GM21717 (cell line): ENCODE measurements at regions not wholly inside any gene's neighbourhood (a gene's known extent, or its start where the extent isn't known, plus 50 kb on each side); places are given as distances from the start of the nearest gene placed in this dataset.

Experiments
- ATAC-seq: cut with Tn5 transposase; IDR thresholded peaks from one replicate; pipeline ENCODE4 v1.9.1; 2021; ENCODE audit warnings: mild to moderate bottlenecking, moderate library complexity; ENCODE audit not compliant: unreplicated experiment

- no peak for ATAC-seq
Measured at GRCh38 chr10:78952686-78953085, 116.1 kb upstream of the ZMIZ1 start.

GRCh38 chr10:78953113-78953798 is 115.5 kb upstream of the ZMIZ1 start:
- ATAC-seq = no peak

GRCh38 chr10:78953799-78954297 is 114.9 kb upstream of the ZMIZ1 start:
- no peak for ATAC-seq

GRCh38 chr10:78954689-78955088 is 114.1 kb upstream of the ZMIZ1 start:
- ATAC-seq = no peak

- no peak for ATAC-seq
Measured at GRCh38 chr10:78955206-78955605, 113.6 kb upstream of the ZMIZ1 start.

- no peak for ATAC-seq
Measured at GRCh38 chr10:78956391-78956790, 112.4 kb upstream of the ZMIZ1 start.

GRCh38 chr10:78957471-78958039 is 111.2 kb upstream of the ZMIZ1 start:
- ATAC-seq = no peak

GRCh38 chr10:78959217-78959923 is 109.4 kb upstream of the ZMIZ1 start:
- no peak for ATAC-seq

- no peak for ATAC-seq
Measured at GRCh38 chr10:78959924-78960285, 108.9 kb upstream of the ZMIZ1 start.

GRCh38 chr10:78960316-78960800 is 108.4 kb upstream of the ZMIZ1 start:
- ATAC-seq = no peak

GRCh38 chr10:78961760-78962159 is 107.0 kb upstream of the ZMIZ1 start:
- ATAC-seq = no peak

GRCh38 chr10:78963074-78964034 is 105.4 kb upstream of the ZMIZ1 start:
- ATAC-seq = no peak

- no peak for ATAC-seq
Measured at GRCh38 chr10:78964274-78964951, 104.4 kb upstream of the ZMIZ1 start.

GRCh38 chr10:78964952-78965633 is 103.7 kb upstream of the ZMIZ1 start:
- no peak for ATAC-seq

- ATAC-seq = no peak
Measured at GRCh38 chr10:78966182-78966787, 102.5 kb upstream of the ZMIZ1 start.

- no peak for ATAC-seq
Measured at GRCh38 chr10:78966844-78967488, 101.8 kb upstream of the ZMIZ1 start.

- no peak for ATAC-seq
Measured at GRCh38 chr10:78968300-78968942, 100.3 kb upstream of the ZMIZ1 start.

GRCh38 chr10:78968943-78969342 is 99.8 kb upstream of the ZMIZ1 start:
- ATAC-seq = no peak
